Epithelial cell of proximal tubule (primary cell): ENCODE measurements at regions not wholly inside any gene's neighbourhood (a gene's known extent, or its start where the extent isn't known, plus 50 kb on each side); places are given as distances from the start of the nearest gene placed in this dataset.
"Not testable (repeated sequence)": the region's sequence is repeated elsewhere in the genome, so short reads cannot be mapped to it uniquely, and the experiment has no call there.

Source experiments
- DNase-seq: peaks from one replicate; pipeline ENCODE4 v3.0.0-alpha.2; 2011; ENCODE audit warnings: low read depth
- H3K4me3 ChIP-seq: 2 replicates; pipeline ENCODE4 v1.5.1; 2011; ENCODE audit warnings: low read depth, mild to moderate bottlenecking, low read length
- CTCF ChIP-seq: conservative IDR thresholded peaks from 2 replicates; pipeline ENCODE4 v1.5.1; 2012; ENCODE audit warnings: low read depth, mild to moderate bottlenecking, low read length

GRCh38 chr5:169390265-169390664 lies 89.3 kb upstream of the SLIT3 start:
- no peak for DNase-seq
- H3K4me3 ChIP-seq = no peak overlapping the region
- peak; percentile 3 for TF ChIP-seq CTCF

- DNase-seq = no peak
- no peak overlapping the region for H3K4me3 ChIP-seq
- no peak for TF ChIP-seq CTCF
Measured at GRCh38 chr5:169389318-169389717, 88.4 kb upstream of the SLIT3 start.

DNA sequence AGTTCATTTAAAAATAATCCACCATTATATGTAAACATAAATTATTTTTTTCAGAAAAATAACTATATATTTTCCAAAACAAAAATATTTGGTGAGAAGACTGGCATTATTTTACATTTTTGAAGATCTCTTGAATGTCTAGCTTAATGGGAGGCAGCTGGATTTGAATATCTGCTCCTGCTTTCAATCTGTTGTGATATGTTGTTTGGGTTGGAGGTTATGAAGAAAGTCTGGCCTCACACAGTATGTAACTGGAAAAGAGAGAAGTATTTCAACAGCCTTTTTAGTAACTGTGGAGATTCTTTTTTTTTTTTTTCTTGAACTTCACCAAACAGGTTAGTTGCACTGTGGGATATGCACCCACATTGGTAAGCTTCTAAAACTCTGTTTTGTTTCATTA lies 84.7 kb upstream of the SLIT3 start:
- TF ChIP-seq CTCF = no peak
- H3K4me3 ChIP-seq = no peak overlapping the region
- no peak for DNase-seq

- TF ChIP-seq CTCF = no peak
- DNase-seq = no peak
Measured at GRCh38 chr5:169384661-169385060, 83.7 kb upstream of the SLIT3 start.

DNA sequence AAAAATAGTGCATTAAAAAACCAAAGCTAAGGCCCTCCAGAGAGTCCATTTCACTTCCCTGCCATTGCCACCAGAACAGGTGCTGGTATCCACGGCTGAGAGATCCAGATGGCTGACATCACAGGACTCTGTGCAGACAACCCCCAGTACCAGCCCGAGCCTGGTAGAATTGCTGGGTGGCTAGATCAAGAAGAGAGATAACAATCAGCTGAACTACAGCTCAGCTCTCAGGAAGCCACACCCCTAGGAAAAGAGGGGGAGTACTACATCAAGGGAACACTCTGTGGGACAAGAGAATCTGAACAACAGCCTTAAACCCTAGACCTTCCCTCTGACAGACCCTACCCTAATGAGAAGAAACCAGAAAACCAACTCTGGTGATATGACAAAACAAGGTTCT lies 73.8 kb upstream of the SLIT3 start:
- no peak overlapping the region for H3K4me3 ChIP-seq
- no peak for DNase-seq
- no peak for TF ChIP-seq CTCF

More at GRCh38 chr5:169384661-169385060, 83.7 kb upstream of the SLIT3 start:
- no peak overlapping the region for H3K4me3 ChIP-seq

DNA sequence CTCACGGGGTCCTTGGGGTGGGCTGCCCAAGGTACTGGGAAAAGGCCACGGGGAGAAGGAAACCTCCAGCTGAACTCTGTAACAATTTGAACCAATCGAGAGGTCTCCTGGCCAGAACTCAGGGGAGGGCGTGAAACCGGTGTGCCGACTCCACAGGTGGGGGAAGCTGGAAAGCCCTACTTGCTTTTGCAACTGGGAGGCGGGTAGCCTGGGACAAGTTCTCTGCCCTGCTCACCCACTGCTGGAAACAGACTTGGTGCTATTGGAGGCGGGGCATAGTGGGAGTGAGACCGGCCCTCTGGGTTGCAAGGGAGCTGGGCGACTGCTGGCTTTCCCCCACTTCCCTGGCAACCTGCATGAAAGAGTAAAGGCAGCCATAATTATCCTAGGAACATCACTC lies 73.2 kb upstream of the SLIT3 start:
- no peak for TF ChIP-seq CTCF
- no peak overlapping the region for H3K4me3 ChIP-seq
- DNase-seq = no peak

GRCh38 chr5:169371801-169372200 lies 70.9 kb upstream of the SLIT3 start:
- not testable (repeated sequence) for DNase-seq

DNA sequence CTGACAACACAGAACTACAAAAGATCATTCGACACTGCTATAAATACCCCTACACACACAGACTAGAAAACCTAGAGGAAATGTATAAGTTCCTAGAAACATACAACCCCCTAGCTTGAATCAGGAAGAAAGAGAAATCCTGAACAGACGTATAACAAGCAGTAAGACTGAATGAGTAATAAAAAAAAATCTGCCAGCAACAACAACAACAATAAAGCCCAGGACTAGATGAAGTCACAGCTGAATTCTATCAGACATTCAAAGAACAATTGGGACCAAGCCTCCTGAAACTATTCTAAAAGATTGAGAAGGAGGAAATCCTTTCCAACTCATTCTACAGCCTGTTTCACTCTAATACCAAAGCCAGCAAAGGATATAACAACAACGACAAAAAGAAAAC lies 68.2 kb upstream of the SLIT3 start:
- no peak overlapping the region for H3K4me3 ChIP-seq
- DNase-seq = no peak
- TF ChIP-seq CTCF = no peak

More at GRCh38 chr5:169371801-169372200, 70.9 kb upstream of the SLIT3 start:
- H3K4me3 ChIP-seq = not testable (repeated sequence)
